Esophagus muscularis mucosa (tissue), 4 donors: ENCODE measurements at regions not wholly inside any gene's neighbourhood (a gene's known extent, or its start where the extent isn't known, plus 50 kb on each side); places are given as distances from the start of the nearest gene placed in this dataset.

ENCODE experiments used
- EP300 ChIP-seq: sonication (generic); formaldehyde crosslinking; IDR thresholded peaks from one replicate; pipeline ENCODE4 v1.6.1; 2017; ENCODE audit warnings: antibody characterized with exemption
- POLR2A ChIP-seq: fragments of 450-650 bp; IDR thresholded peaks from one replicate; pipeline ENCODE4 v1.6.1; 2017; ENCODE audit warnings: antibody characterized with exemption, moderate library complexity, mild to moderate bottlenecking, low read depth
- POLR2AphosphoS5 ChIP-seq, 2 donors: sonication (generic); formaldehyde crosslinking; IDR thresholded peaks; one replicate each; pipeline ENCODE4 v1.6.1; 2017; ENCODE audit warnings: antibody characterized with exemption in 2 of 2
- TF ChIP-seq, protein P1 (sequence below), 3 experiments: fragments of 200-600 bp in 2 of 3; fragments of 450-650 bp in 1 of 3; sonication (generic) in 2 of 3; IDR thresholded peaks; one replicate each; pipeline ENCODE4 v1.5.1; 2017 to 2019; ENCODE audit warnings: antibody characterized with exemption in 3 of 3, mild to moderate bottlenecking in 2 of 3, moderate library complexity in 1 of 3

DNA sequence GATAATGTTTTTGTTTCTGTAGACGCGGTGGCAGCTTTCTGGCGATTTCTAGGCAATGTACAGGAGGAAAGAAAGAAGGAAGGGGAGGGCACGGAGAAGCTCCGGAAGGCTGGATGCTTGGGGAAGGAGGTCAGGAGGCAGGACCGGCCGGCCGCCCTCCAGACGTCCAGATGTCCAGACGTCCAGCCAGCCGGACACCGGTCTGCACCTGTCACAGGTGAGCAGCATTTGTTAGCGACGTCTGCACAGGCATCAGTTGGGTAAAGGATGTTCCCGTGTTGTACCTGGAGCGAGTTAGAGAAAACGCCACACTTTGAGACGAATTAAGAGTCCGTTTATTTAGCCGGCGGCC is 90.0 kb upstream of the PPP2R3B start:
- TF ChIP-seq, protein P1, sequence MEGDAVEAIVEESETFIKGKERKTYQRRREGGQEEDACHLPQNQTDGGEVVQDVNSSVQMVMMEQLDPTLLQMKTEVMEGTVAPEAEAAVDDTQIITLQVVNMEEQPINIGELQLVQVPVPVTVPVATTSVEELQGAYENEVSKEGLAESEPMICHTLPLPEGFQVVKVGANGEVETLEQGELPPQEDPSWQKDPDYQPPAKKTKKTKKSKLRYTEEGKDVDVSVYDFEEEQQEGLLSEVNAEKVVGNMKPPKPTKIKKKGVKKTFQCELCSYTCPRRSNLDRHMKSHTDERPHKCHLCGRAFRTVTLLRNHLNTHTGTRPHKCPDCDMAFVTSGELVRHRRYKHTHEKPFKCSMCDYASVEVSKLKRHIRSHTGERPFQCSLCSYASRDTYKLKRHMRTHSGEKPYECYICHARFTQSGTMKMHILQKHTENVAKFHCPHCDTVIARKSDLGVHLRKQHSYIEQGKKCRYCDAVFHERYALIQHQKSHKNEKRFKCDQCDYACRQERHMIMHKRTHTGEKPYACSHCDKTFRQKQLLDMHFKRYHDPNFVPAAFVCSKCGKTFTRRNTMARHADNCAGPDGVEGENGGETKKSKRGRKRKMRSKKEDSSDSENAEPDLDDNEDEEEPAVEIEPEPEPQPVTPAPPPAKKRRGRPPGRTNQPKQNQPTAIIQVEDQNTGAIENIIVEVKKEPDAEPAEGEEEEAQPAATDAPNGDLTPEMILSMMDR (IDR thresholded peaks at IDR 0.05) = no peak
- TF ChIP-seq POLR2A (no peak), EP300 (no peak), POLR2AphosphoS5 (IDR thresholded peaks at IDR 0.05) (no peak)
